Fibroblast of skin of left biceps (primary cell): ENCODE measurements at regions not wholly inside any gene's neighbourhood (a gene's known extent, or its start where the extent isn't known, plus 50 kb on each side); places are given as distances from the start of the nearest gene placed in this dataset.
"Not testable (repeated sequence)": the region's sequence is repeated elsewhere in the genome, so short reads cannot be mapped to it uniquely, and the experiment has no call there.

Experiments used
- DNase-seq, 2 experiments: peaks; one replicate each; pipeline ENCODE4 v3.0.0-alpha.2; 2013; ENCODE audit warnings: low read depth in 2 of 2

GRCh38 chr5:8701251-8701650 is 832.3 kb downstream of the MTRR start:
- DNase-seq = no peak

GRCh38 chr5:8710426-8710930 is 835.4 kb downstream of the SEMA5A start:
- no peak for DNase-seq

GRCh38 chr5:8714198-8714597 is 831.7 kb downstream of the SEMA5A start:
- DNase-seq = no peak

GRCh38 chr5:8714861-8715260 is 831.0 kb downstream of the SEMA5A start:
- no peak for DNase-seq

GRCh38 chr5:8719796-8720195 is 826.1 kb downstream of the SEMA5A start:
- no peak for DNase-seq

GRCh38 chr5:8720506-8720905 is 825.4 kb downstream of the SEMA5A start:
- no peak for DNase-seq

- DNase-seq = no peak
These were observed 824.3 kb downstream of the SEMA5A start for GRCh38 chr5:8721536-8721935.

GRCh38 chr5:8726383-8727036 is 819.4 kb downstream of the SEMA5A start:
- DNase-seq = no peak

- no peak for DNase-seq
These were observed 818.5 kb downstream of the SEMA5A start for GRCh38 chr5:8727396-8727795.

GRCh38 chr5:8729437-8729836 is 816.4 kb downstream of the SEMA5A start:
- no peak for DNase-seq

- no peak for DNase-seq
These were observed 815.7 kb downstream of the SEMA5A start for GRCh38 chr5:8730194-8730593.

GRCh38 chr5:8731110-8731509 is 814.8 kb downstream of the SEMA5A start:
- not testable (repeated sequence) for DNase-seq

- DNase-seq = no peak
These were observed 805.3 kb downstream of the SEMA5A start for GRCh38 chr5:8740595-8740994.

GRCh38 chr5:8749556-8749955 is 796.3 kb downstream of the SEMA5A start:
- no peak for DNase-seq

- DNase-seq = no peak
These were observed 795.8 kb downstream of the SEMA5A start for GRCh38 chr5:8750100-8750499.

GRCh38 chr5:8751971-8752370 is 793.9 kb downstream of the SEMA5A start:
- no peak for DNase-seq

- DNase-seq = no peak
These were observed 793.3 kb downstream of the SEMA5A start for GRCh38 chr5:8752595-8752994.

GRCh38 chr5:8756498-8757084 is 789.3 kb downstream of the SEMA5A start:
- no peak for DNase-seq

GRCh38 chr5:8765886-8766285 is 780.0 kb downstream of the SEMA5A start:
- DNase-seq = no peak

- DNase-seq = no peak
These were observed 779.4 kb downstream of the SEMA5A start for GRCh38 chr5:8766448-8766847.

- DNase-seq = no peak
These were observed 778.8 kb downstream of the SEMA5A start for GRCh38 chr5:8767111-8767510.

GRCh38 chr5:8767746-8768145 is 778.1 kb downstream of the SEMA5A start:
- no peak for DNase-seq

GRCh38 chr5:8769631-8770030 is 776.2 kb downstream of the SEMA5A start:
- DNase-seq = no peak

- DNase-seq = no peak
These were observed 775.4 kb downstream of the SEMA5A start for GRCh38 chr5:8770431-8770830.
